Endodermal cell (in vitro differentiated cells): ENCODE measurements at regions not wholly inside any gene's neighbourhood (a gene's known extent, or its start where the extent isn't known, plus 50 kb on each side); places are given as distances from the start of the nearest gene placed in this dataset.
A peak's percentile ranks its signal among the peaks of the same experiment; 100 is the strongest.

ENCODE experiments used
- DNase-seq: peaks from one replicate; pipeline ENCODE4 v3.0.0-alpha.2; 2017
- H3K27ac ChIP-seq: 2 replicates; pipeline ENCODE4 v1.5.1; 2013; ENCODE audit warnings: mild to moderate bottlenecking, low read depth, low read length, moderate library complexity
- H3K27me3 ChIP-seq: 2 replicates; pipeline ENCODE4 v1.6.1; 2013; ENCODE audit warnings: mild to moderate bottlenecking, low read length, moderate library complexity; ENCODE audit not compliant: insufficient read depth, control insufficient read depth, poor library complexity, severe bottlenecking
- H3K36me3 ChIP-seq: 2 replicates; pipeline ENCODE4 v1.7.0; 2013; ENCODE audit warnings: mild to moderate bottlenecking, low read length, moderate library complexity; ENCODE audit not compliant: control insufficient read depth, insufficient read depth
- H3K4me1 ChIP-seq: one replicate; pipeline ENCODE4 v1.7.0; 2013; ENCODE audit warnings: low read length; ENCODE audit not compliant: control insufficient read depth, insufficient read depth
- H3K4me3 ChIP-seq: 2 replicates; pipeline ENCODE4 v1.5.1; 2013; ENCODE audit warnings: mild to moderate bottlenecking, low read length, moderate library complexity
- H3K9ac ChIP-seq: 2 replicates; pipeline ENCODE4 v1.6.1; 2013; ENCODE audit warnings: mild to moderate bottlenecking, low read length, moderate library complexity; ENCODE audit not compliant: poor library complexity, severe bottlenecking; ENCODE audit errors: extremely low read depth
- H3K9me3 ChIP-seq: 2 replicates; pipeline ENCODE4 v1.6.1; 2013; ENCODE audit warnings: mild to moderate bottlenecking, low read length, moderate library complexity; ENCODE audit not compliant: control insufficient read depth
- H3K27ac Mint-ChIP-seq: 2 replicates; pipeline ENCODE4 v1.8.0; 2020; ENCODE audit warnings: mixed read lengths
- H3K27me3 Mint-ChIP-seq: 2 replicates; pipeline ENCODE4 v1.8.0; 2021; ENCODE audit warnings: mild to moderate bottlenecking, mixed read lengths; ENCODE audit not compliant: insufficient read depth
- H3K36me3 Mint-ChIP-seq: 2 replicates; pipeline ENCODE4 v1.8.0; 2020; ENCODE audit warnings: low read depth, mixed read lengths
- H3K4me1 Mint-ChIP-seq: 2 replicates; pipeline ENCODE4 v1.8.0; 2020; ENCODE audit warnings: mixed read lengths
- H3K4me3 Mint-ChIP-seq: 2 replicates; pipeline ENCODE4 v1.8.0; 2020; ENCODE audit warnings: mild to moderate bottlenecking, moderate library complexity, mixed read lengths
- H3K9me3 Mint-ChIP-seq: 2 replicates; pipeline ENCODE4 v1.8.0; 2020; ENCODE audit warnings: mild to moderate bottlenecking, mixed read lengths
- WGBS, 2 experiments: methylation state at CpG; one replicate each; pipeline versions ENCODE4 v1.1.5 to v1.1.7; 2013; ENCODE audit warnings: missing lambda C conversion rate in 2 of 2, mixed read lengths in 1 of 2; ENCODE audit not compliant: insufficient coverage in 1 of 2, insufficient read length in 1 of 2; 5-methylcytosine and 5-hydroxymethylcytosine counted together
- TF ChIP-seq, protein P1 (sequence below): fragments of 200-600 bp; sonication (generic); conservative IDR thresholded peaks from 2 replicates; pipeline ENCODE4 v1.5.0; 2021; ENCODE audit warnings: antibody characterized with exemption, mild to moderate bottlenecking

DNA sequence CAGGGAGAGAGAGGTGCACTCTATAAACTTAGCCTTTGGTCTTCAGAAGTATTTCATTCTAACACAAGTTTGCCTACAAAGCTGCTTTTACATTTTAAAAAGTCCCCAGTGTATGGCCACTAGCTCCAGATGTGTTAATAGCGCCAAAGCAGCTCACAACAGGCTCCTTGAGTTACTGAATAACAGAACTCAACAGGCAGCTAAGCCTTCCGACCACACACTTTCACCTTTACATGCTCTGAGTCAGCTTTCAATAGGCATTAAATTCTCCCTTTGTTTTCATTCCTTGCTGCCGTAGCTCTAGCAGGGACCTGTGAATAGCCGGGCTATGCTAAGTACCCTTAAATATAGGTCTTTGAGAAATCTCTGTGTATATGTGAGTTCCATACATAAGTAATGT, 262.8 kb upstream of the PARD3B start:
- H3K9me3 ChIP-seq = no peaks in the 10 kb centered on the region
- 0 to 4% methylated on average over 3 to 4 of the region's 4 CpGs for WGBS, 2 experiments
- no peak overlapping the region for H3K4me3 Mint-ChIP-seq
- no peaks in the 10 kb centered on the region for H3K36me3 ChIP-seq
- H3K27ac Mint-ChIP-seq = no peak overlapping the region
- H3K27me3 Mint-ChIP-seq = peaks cover 57% of the 10 kb centered on the region
- peaks cover 47% of the 10 kb centered on the region for H3K4me1 Mint-ChIP-seq
- peak overlapping the region; percentile 37 for H3K4me3 ChIP-seq
- no peaks in the 10 kb centered on the region for H3K9me3 Mint-ChIP-seq
- peaks cover 27% of the 10 kb centered on the region for H3K4me1 ChIP-seq
- H3K9ac ChIP-seq = no peak overlapping the region
- peaks cover 36% of the 10 kb centered on the region for H3K27me3 ChIP-seq
- peak; percentile 87 for DNase-seq
- no peak overlapping the region for H3K27ac ChIP-seq
- H3K36me3 Mint-ChIP-seq = no peaks in the 10 kb centered on the region
- TF ChIP-seq, protein P1, sequence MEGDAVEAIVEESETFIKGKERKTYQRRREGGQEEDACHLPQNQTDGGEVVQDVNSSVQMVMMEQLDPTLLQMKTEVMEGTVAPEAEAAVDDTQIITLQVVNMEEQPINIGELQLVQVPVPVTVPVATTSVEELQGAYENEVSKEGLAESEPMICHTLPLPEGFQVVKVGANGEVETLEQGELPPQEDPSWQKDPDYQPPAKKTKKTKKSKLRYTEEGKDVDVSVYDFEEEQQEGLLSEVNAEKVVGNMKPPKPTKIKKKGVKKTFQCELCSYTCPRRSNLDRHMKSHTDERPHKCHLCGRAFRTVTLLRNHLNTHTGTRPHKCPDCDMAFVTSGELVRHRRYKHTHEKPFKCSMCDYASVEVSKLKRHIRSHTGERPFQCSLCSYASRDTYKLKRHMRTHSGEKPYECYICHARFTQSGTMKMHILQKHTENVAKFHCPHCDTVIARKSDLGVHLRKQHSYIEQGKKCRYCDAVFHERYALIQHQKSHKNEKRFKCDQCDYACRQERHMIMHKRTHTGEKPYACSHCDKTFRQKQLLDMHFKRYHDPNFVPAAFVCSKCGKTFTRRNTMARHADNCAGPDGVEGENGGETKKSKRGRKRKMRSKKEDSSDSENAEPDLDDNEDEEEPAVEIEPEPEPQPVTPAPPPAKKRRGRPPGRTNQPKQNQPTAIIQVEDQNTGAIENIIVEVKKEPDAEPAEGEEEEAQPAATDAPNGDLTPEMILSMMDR = no peak

DNA sequence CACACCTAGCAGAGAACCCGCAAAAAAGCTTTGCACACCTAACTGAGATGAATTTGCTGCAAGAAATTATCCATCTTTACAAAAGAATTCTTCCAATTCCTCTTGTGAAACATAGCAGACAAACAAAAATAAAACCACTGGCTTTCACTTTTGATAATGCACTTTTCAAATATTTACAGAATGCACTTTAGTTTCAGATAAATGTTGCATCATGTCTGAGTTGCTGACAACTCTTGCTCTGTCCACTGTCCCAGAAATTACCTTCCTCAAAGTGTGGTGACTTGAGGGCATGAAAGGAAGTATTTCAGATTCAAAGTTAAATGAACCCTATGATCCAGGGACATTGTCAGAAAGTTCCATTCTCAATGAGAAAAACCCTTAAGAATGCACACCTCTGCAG, 256.2 kb upstream of the PARD3B start:
- Mint-ChIP-seq H3K9me3 (no peaks in the 10 kb centered on the region), H3K4me1 (peaks cover 16% of the 10 kb centered on the region), H3K27me3 (peaks cover 63% of the 10 kb centered on the region), H3K4me3 (no peak overlapping the region), H3K36me3 (no peaks in the 10 kb centered on the region), H3K27ac (no peak overlapping the region)
- DNase-seq = no peak
- Histone ChIP-seq H3K9ac (no peak overlapping the region), H3K27ac (no peak overlapping the region), H3K4me3 (no peak overlapping the region), H3K9me3 (no peaks in the 10 kb centered on the region), H3K4me1 (peaks cover 3% of the 10 kb centered on the region), H3K36me3 (no peaks in the 10 kb centered on the region), H3K27me3 (peaks cover 45% of the 10 kb centered on the region)
- WGBS, 2 experiments = 96% methylated on average over 1 of the region's 1 CpG; no CpG with 5 or more reads in 1 of the 2 experiments
- TF ChIP-seq, protein P1 = no peak

DNA sequence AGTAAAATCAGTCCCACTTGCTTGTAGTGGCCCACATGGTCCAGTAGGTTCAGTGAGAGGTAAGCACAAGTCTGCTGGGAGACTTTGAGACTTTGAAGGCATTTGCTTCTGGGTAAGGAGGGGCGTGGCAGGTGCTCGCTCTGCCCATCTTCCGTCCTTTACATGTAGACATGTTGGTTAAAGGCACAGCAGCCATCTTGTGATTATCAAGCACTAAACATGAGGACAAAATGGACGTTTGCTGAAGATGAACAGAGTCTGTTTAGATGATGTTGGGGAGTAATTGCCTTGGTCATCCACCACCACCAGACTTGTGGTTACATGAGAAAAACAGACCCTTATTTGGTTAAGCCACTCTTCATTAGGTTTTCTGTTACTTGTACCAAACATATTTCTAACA, 252.8 kb upstream of the PARD3B start:
- H3K27me3 ChIP-seq = peaks cover 35% of the 10 kb centered on the region
- H3K27ac ChIP-seq = no peak overlapping the region
- 62 to 83% methylated on average over 3 to 4 of the region's 4 CpGs for WGBS, 2 experiments
- no peak for DNase-seq
- no peak overlapping the region for H3K9ac ChIP-seq
- Mint-ChIP-seq H3K27me3 (peaks cover 65% of the 10 kb centered on the region), H3K9me3 (no peaks in the 10 kb centered on the region), H3K4me3 (no peak overlapping the region), H3K27ac (no peak overlapping the region), H3K4me1 (peaks cover 18% of the 10 kb centered on the region), H3K36me3 (no peaks in the 10 kb centered on the region)
- no peak overlapping the region for H3K4me3 ChIP-seq
- no peaks in the 10 kb centered on the region for H3K9me3 ChIP-seq
- TF ChIP-seq, protein P1 = no peak
- no peaks in the 10 kb centered on the region for H3K36me3 ChIP-seq
- H3K4me1 ChIP-seq = peaks cover 3% of the 10 kb centered on the region
